Lung (tissue), 11 donors: ENCODE measurements at regions not wholly inside any gene's neighbourhood (a gene's known extent, or its start where the extent isn't known, plus 50 kb on each side); places are given as distances from the start of the nearest gene placed in this dataset.

ENCODE experiments used
- ATAC-seq: fragments of 200-7000 bp; cut with Tn5 transposase; one replicate; pipeline ENCODE4 v1.9.1; 2020; ENCODE audit warnings: moderate number of reproducible peaks; ENCODE audit not compliant: insufficient read depth, low FRiP score
- DNase-seq, 3 donors: peaks; one replicate each; pipeline ENCODE4 v3.0.0-alpha.2; 2013 to 2017
- H3K27ac ChIP-seq, 2 donors: one replicate each; pipeline ENCODE4 v1.5.1; 2013; ENCODE audit warnings: mild to moderate bottlenecking in 2 of 2, moderate library complexity in 2 of 2, control low read depth in 1 of 2, inconsistent platforms in 1 of 2, low read depth in 1 of 2, low read length in 1 of 2
- H3K27me3 ChIP-seq, 3 donors: one replicate each; pipeline ENCODE4 v1.5.1; 2013; ENCODE audit warnings: low read length in 2 of 3; ENCODE audit not compliant: control insufficient read depth in 3 of 3, insufficient read depth in 3 of 3
- H3K36me3 ChIP-seq, 4 donors: one replicate each; pipeline ENCODE4 v1.5.1; 2013; ENCODE audit warnings: low read length in 4 of 4, mild to moderate bottlenecking in 1 of 4, moderate library complexity in 1 of 4; ENCODE audit not compliant: control insufficient read depth in 4 of 4, insufficient read depth in 4 of 4
- H3K4me1 ChIP-seq, 5 donors: one replicate each; pipeline ENCODE4 v1.5.1; 2013; ENCODE audit warnings: low read length in 5 of 5, mild to moderate bottlenecking in 2 of 5, moderate library complexity in 1 of 5; ENCODE audit not compliant: control insufficient read depth in 5 of 5, insufficient read depth in 5 of 5
- H3K4me3 ChIP-seq: one replicate; pipeline ENCODE4 v1.5.1; 2013; ENCODE audit warnings: mild to moderate bottlenecking, control low read depth, moderate library complexity
- H3K9ac ChIP-seq, 2 donors: one replicate each; pipeline ENCODE4 v1.5.1; 2013; ENCODE audit warnings: low read length in 2 of 2, control low read depth in 1 of 2; ENCODE audit not compliant: insufficient read depth in 1 of 2
- H3K9me3 ChIP-seq, 4 donors: one replicate each; pipeline ENCODE4 v1.5.1; 2013; ENCODE audit warnings: low read length in 3 of 4, mild to moderate bottlenecking in 1 of 4, moderate library complexity in 1 of 4; ENCODE audit not compliant: control insufficient read depth in 4 of 4, insufficient read depth in 3 of 4
- CTCF ChIP-seq: IDR thresholded peaks from 2 replicates; pipeline ENCODE4 v1.5.1; 2012; ENCODE audit warnings: mild to moderate bottlenecking; ENCODE audit errors: control extremely low read depth, extremely low read depth
- WGBS, 2 donors: extraction: QIAGEN DNeasy Blood & Tissue Kit; methylation state at CpG; one replicate each; pipeline ENCODE4 v1.1.7; 2013; 5-methylcytosine and 5-hydroxymethylcytosine counted together
- donor health status: control.
- donor health status: control.
- donor health status: Bipolar disorder and iron deficiency.
- donor health status: healthy.
- donor health status: DM: yes; HTN: yes; CAD: no.

- H3K4me3 ChIP-seq, result no peak overlapping the region
- no peak overlapping the region for H3K9ac ChIP-seq
- WGBS, 2 donors, result 70 to 88% methylated on average over 1 of the region's 1 CpG
- H3K9me3 ChIP-seq, result no peaks in the 10 kb centered on the region
- no peaks in the 10 kb centered on the region for H3K4me1 ChIP-seq
- no peak for TF ChIP-seq CTCF
- no peak overlapping the region for H3K27ac ChIP-seq
- ATAC-seq (no peak), DNase-seq (no peak)
- H3K36me3 ChIP-seq, result no peaks in the 10 kb centered on the region
- peaks cover 0 to 35% (median 8%) of the 10 kb centered on the region in 3 donors for H3K27me3 ChIP-seq
Observed at GRCh38 chrX:110846071-110846470, 50.5 kb upstream of the CHRDL1 start.
